ENCODE measurements at regions not wholly inside any gene's neighbourhood (a gene's known extent, or its start where the extent isn't known, plus 50 kb on each side); places are given as distances from the start of the nearest gene placed in this dataset.
A peak's percentile ranks its signal among the peaks of the same experiment; 100 is the strongest.

- peaks cover 0 to 9% (median 0%) of the 10 kb centered on the region in 4 donors for H3K4me1 ChIP-seq
- WGBS, 2 donors: 60 to 70% methylated on average over 5 of the region's 5 CpGs
- no peak for DNase-seq
- TF ChIP-seq EP300 (IDR thresholded peaks at IDR 0.05) (no peak), POLR2AphosphoS5 (IDR thresholded peaks at IDR 0.05) (no peak), POLR2A (IDR thresholded peaks at IDR 0.05) (no peak), CTCF (IDR thresholded peaks at IDR 0.05) (no peak)
- H3K27me3 ChIP-seq: no peaks in the 10 kb centered on the region
- no peaks in the 10 kb centered on the region for H3K9me3 ChIP-seq
- ATAC-seq (ENCODE audit: low FRiP score in 2 of 2): peak in 1 of 2 donors; percentile 56
- H3K36me3 ChIP-seq: no peaks in the 10 kb centered on the region
- H3K27ac ChIP-seq: no peak overlapping the region
- H3K4me3 ChIP-seq: no peak overlapping the region
Observed at GRCh38 chr14:71267007-71267513, 359.8 kb downstream of the PCNX1 start.

- no peak overlapping the region for H3K27ac ChIP-seq
- peaks cover 0 to 9% (median 0%) of the 10 kb centered on the region in 4 donors for H3K4me1 ChIP-seq
- ATAC-seq (ENCODE audit: low FRiP score in 2 of 2): no peak
- WGBS, 2 donors: 37 to 38% methylated on average over 2 of the region's 2 CpGs
- peak overlapping the region in 2 of 4 donors; percentile 11 to 20 for H3K4me3 ChIP-seq
- H3K36me3 ChIP-seq: no peaks in the 10 kb centered on the region
- no peaks in the 10 kb centered on the region for H3K27me3 ChIP-seq
- DNase-seq: no peak
- TF ChIP-seq POLR2AphosphoS5 (IDR thresholded peaks at IDR 0.05): no peak
- no peak for TF ChIP-seq POLR2A (IDR thresholded peaks at IDR 0.05)
- no peak for TF ChIP-seq EP300 (IDR thresholded peaks at IDR 0.05)
- no peak for TF ChIP-seq CTCF (IDR thresholded peaks at IDR 0.05)
- H3K9me3 ChIP-seq: no peaks in the 10 kb centered on the region
Observed at GRCh38 chr14:71267691-71268090, 360.4 kb downstream of the PCNX1 start.

GRCh38 chr14:71270111-71270510 lies 362.9 kb downstream of the PCNX1 start:
- Histone ChIP-seq H3K27me3 (no peaks in the 10 kb centered on the region), H3K27ac (no peak overlapping the region), H3K9me3 (no peaks in the 10 kb centered on the region), H3K4me1 (peaks cover 0 to 9% (median 0%) of the 10 kb centered on the region in 4 donors), H3K4me3 (no peak overlapping the region), H3K36me3 (no peaks in the 10 kb centered on the region)
- 87 to 90% methylated on average over 1 of the region's 1 CpG for WGBS, 2 donors
- DNase-seq (no peak), ATAC-seq (ENCODE audit: low FRiP score in 2 of 2) (no peak)
- no peak for TF ChIP-seq EP300 (IDR thresholded peaks at IDR 0.05)
- TF ChIP-seq CTCF (IDR thresholded peaks at IDR 0.05): no peak
- TF ChIP-seq POLR2A (IDR thresholded peaks at IDR 0.05): no peak

GRCh38 chr14:71271166-71271945 lies 364.1 kb downstream of the PCNX1 start:
- ATAC-seq (ENCODE audit: low FRiP score in 2 of 2) (no peak), DNase-seq (no peak)
- Histone ChIP-seq H3K27ac (no peak overlapping the region), H3K4me3 (no peak overlapping the region), H3K27me3 (no peaks in the 10 kb centered on the region), H3K9me3 (no peaks in the 10 kb centered on the region), H3K36me3 (no peaks in the 10 kb centered on the region), H3K4me1 (peaks cover 0 to 9% (median 0%) of the 10 kb centered on the region in 4 donors)
- WGBS, 2 donors: 84 to 90% methylated on average over 9 of the region's 9 CpGs
- TF ChIP-seq EP300 (IDR thresholded peaks at IDR 0.05) (no peak), CTCF (IDR thresholded peaks at IDR 0.05) (no peak), POLR2A (IDR thresholded peaks at IDR 0.05) (no peak), POLR2AphosphoS5 (IDR thresholded peaks at IDR 0.05) (no peak)

GRCh38 chr14:71273366-71273765 lies 366.1 kb downstream of the PCNX1 start:
- DNase-seq (no peak), ATAC-seq (ENCODE audit: low FRiP score in 2 of 2) (no peak)
- no peak for TF ChIP-seq POLR2A (IDR thresholded peaks at IDR 0.05)
- no peak for TF ChIP-seq POLR2AphosphoS5 (IDR thresholded peaks at IDR 0.05)
- no peak for TF ChIP-seq EP300 (IDR thresholded peaks at IDR 0.05)
- no peak for TF ChIP-seq CTCF (IDR thresholded peaks at IDR 0.05)
- H3K36me3 ChIP-seq: no peaks in the 10 kb centered on the region
- H3K9me3 ChIP-seq: no peaks in the 10 kb centered on the region
- WGBS, 2 donors: 79 to 84% methylated on average over 2 of the region's 2 CpGs
- H3K27me3 ChIP-seq: no peaks in the 10 kb centered on the region
- no peak overlapping the region for H3K27ac ChIP-seq
- no peaks in the 10 kb centered on the region for H3K4me1 ChIP-seq
- no peak overlapping the region for H3K4me3 ChIP-seq
